Glutamatergic neuron (in vitro differentiated cells): ENCODE measurements at regions not wholly inside any gene's neighbourhood (a gene's known extent, or its start where the extent isn't known, plus 50 kb on each side); places are given as distances from the start of the nearest gene placed in this dataset.

Experiments used
- DNase-seq: peaks from one replicate; pipeline ENCODE4 v3.0.0; 2022
- H3K27ac Mint-ChIP-seq: one replicate; pipeline ENCODE4 v1.8.0; 2020; ENCODE audit warnings: mild to moderate bottlenecking, mixed read lengths, inconsistent platforms; ENCODE audit not compliant: unreplicated experiment
- H3K27me3 Mint-ChIP-seq: one replicate; pipeline ENCODE4 v1.8.0; 2020; ENCODE audit warnings: mild to moderate bottlenecking, moderate library complexity, mixed read lengths, inconsistent platforms; ENCODE audit not compliant: unreplicated experiment
- H3K36me3 Mint-ChIP-seq: one replicate; pipeline ENCODE4 v1.8.0; 2020; ENCODE audit warnings: mild to moderate bottlenecking, mixed read lengths, inconsistent platforms; ENCODE audit not compliant: unreplicated experiment
- H3K4me1 Mint-ChIP-seq: one replicate; pipeline ENCODE4 v1.8.0; 2020; ENCODE audit warnings: mild to moderate bottlenecking, low read depth, mixed read lengths, inconsistent platforms; ENCODE audit not compliant: unreplicated experiment
- H3K4me3 Mint-ChIP-seq: one replicate; pipeline ENCODE4 v1.8.0; 2020; ENCODE audit warnings: mild to moderate bottlenecking, mixed read lengths, inconsistent platforms; ENCODE audit not compliant: unreplicated experiment
- H3K9me3 Mint-ChIP-seq: one replicate; pipeline ENCODE4 v1.8.0; 2020; ENCODE audit warnings: mild to moderate bottlenecking, moderate library complexity, mixed read lengths, inconsistent platforms; ENCODE audit not compliant: unreplicated experiment
- TF ChIP-seq, protein P1 (sequence below): fragments of 200-600 bp; sonication (generic); IDR thresholded peaks from one replicate; pipeline ENCODE4 v1.5.0; 2021; ENCODE audit not compliant: partially characterized antibody, unreplicated experiment

DNA sequence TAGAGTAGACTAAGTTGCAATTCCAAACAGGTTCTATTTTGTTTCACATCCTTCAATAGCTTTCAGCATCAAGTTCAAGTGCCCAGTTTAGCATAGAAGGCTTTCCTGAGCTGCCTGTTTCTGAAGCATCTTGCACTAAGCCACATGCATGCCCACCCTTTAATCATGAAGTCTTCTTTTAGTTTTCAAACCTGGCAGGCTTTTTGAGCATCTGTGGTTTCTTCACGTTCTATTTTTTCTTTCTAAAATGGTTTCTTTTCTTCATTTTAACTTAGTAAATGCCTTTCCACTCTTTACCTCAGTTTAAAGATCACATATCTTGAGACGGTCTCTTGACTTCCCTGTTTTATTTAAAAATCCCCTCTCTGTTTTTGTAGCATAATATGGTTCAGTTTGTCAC lies 360.1 kb downstream of the MAN2A1 start:
- Mint-ChIP-seq H3K27me3 (no peaks in the 10 kb centered on the region), H3K36me3 (peaks cover 6% of the 10 kb centered on the region), H3K4me3 (no peak overlapping the region), H3K9me3 (no peaks in the 10 kb centered on the region), H3K4me1 (peaks cover 41% of the 10 kb centered on the region), H3K27ac (no peak overlapping the region)
- no peak for DNase-seq
- TF ChIP-seq, protein P1, sequence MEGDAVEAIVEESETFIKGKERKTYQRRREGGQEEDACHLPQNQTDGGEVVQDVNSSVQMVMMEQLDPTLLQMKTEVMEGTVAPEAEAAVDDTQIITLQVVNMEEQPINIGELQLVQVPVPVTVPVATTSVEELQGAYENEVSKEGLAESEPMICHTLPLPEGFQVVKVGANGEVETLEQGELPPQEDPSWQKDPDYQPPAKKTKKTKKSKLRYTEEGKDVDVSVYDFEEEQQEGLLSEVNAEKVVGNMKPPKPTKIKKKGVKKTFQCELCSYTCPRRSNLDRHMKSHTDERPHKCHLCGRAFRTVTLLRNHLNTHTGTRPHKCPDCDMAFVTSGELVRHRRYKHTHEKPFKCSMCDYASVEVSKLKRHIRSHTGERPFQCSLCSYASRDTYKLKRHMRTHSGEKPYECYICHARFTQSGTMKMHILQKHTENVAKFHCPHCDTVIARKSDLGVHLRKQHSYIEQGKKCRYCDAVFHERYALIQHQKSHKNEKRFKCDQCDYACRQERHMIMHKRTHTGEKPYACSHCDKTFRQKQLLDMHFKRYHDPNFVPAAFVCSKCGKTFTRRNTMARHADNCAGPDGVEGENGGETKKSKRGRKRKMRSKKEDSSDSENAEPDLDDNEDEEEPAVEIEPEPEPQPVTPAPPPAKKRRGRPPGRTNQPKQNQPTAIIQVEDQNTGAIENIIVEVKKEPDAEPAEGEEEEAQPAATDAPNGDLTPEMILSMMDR, result no peak

DNA sequence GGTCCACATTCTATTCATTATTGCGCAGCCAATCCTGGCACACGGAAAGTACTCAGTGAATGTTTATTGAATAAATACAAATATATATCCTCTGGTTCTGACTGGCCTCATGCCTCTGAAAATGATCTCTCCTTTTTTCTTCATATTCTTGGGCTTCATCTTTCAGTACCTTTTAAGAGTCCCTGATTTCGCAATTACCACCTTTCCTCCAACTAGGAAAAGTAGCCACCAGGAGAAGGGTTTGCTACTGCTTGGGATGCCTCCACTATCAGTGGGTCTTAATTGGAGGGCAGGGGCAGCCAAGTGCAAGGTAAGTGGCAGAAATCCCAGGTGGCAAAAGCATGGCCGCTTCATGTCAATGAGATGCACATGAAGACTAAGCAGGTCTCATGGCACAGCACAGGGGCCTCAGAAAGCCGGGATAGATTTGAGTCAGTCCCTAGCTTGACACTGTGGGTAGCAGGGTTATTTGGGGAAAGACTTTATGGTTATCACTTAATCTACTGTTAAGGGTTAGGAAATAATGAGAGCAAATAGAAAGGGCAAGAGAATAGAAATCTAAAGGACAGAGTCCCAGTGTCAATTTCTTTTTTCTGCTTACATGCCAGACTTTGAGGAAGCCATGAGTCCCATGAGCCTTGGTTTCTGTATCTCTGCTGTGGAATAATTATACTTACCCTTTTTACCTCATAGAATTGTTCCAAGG lies 361.1 kb downstream of the MAN2A1 start:
- TF ChIP-seq, protein P1, result no peak
- no peaks in the 10 kb centered on the region for H3K9me3 Mint-ChIP-seq
- no peak overlapping the region for H3K27ac Mint-ChIP-seq
- peaks cover 48% of the 10 kb centered on the region for H3K4me1 Mint-ChIP-seq
- DNase-seq, result no peak
- H3K4me3 Mint-ChIP-seq, result no peak overlapping the region
- no peaks in the 10 kb centered on the region for H3K36me3 Mint-ChIP-seq
- H3K27me3 Mint-ChIP-seq, result no peaks in the 10 kb centered on the region

DNA sequence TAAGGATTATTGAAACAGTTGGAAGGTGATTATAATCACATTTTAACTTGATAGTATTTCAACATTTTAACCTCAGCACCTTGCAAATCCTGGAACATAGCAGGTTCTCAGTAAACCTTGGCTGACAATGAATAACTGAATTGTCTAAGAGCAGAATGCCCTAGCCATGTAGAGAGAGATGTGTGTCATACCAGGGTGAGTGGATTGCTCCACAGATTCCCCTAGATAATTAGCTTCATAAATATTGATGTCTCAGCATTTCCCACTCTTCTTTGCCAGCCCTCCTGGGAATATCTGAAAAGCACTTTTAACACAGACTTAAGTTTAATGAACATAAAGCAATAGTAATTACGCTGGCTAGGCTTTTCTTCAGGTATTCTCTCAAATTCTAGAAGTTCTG lies 363.5 kb downstream of the MAN2A1 start:
- Mint-ChIP-seq H3K36me3 (no peaks in the 10 kb centered on the region), H3K9me3 (no peaks in the 10 kb centered on the region), H3K4me3 (no peak overlapping the region), H3K27ac (no peak overlapping the region), H3K27me3 (no peaks in the 10 kb centered on the region), H3K4me1 (peaks cover 53% of the 10 kb centered on the region)
- DNase-seq, result no peak
- TF ChIP-seq, protein P1, result no peak

DNA sequence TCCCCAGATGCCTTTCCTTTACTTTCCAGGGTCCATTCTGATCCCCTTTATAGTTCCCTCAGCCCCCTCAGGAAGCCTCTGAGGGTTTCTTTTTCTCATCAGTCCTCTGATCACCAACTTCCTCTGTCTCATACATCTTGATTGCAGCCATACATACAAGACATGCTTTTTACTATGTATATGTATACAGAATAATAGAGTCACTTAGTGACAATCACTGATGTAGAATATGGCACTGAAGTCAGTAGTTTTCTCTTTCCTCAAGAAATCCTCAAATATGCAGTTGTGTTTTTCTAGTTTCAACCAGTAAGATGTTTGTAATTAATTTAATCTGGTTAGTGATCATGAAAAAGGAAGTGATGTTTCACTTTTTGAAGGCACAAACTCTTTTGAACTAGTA lies 364.1 kb downstream of the MAN2A1 start:
- Mint-ChIP-seq H3K36me3 (no peaks in the 10 kb centered on the region), H3K27ac (peak overlapping the region; percentile 44), H3K27me3 (no peaks in the 10 kb centered on the region), H3K4me1 (peaks cover 47% of the 10 kb centered on the region), H3K9me3 (no peaks in the 10 kb centered on the region), H3K4me3 (no peak overlapping the region)
- TF ChIP-seq, protein P1, result no peak
- no peak for DNase-seq

DNA sequence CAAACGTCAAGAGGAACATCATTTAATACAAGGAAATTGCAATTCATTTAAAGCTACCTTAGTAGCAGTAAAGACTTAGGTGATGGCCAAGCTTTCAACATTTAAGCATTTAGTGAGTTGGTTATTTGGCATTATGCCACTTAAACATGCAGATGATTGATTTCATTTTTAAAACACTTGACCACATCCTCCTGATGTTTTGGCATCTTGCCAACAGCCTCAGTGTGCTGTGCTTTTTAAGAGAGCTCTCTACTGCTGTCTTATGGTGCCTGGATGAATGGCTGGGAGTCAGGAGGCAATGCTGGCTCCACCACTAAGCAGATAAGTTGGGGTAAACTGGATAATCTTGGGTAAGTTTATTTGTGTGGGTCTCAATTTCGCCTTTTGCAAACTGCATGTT lies 364.5 kb downstream of the MAN2A1 start:
- Mint-ChIP-seq H3K36me3 (no peaks in the 10 kb centered on the region), H3K4me1 (peaks cover 45% of the 10 kb centered on the region), H3K9me3 (no peaks in the 10 kb centered on the region), H3K27me3 (no peaks in the 10 kb centered on the region), H3K4me3 (no peak overlapping the region), H3K27ac (no peak overlapping the region)
- TF ChIP-seq, protein P1, result no peak
- DNase-seq, result peak; percentile 17
